ENCODE measurements at regions not wholly inside any gene's neighbourhood (a gene's known extent, or its start where the extent isn't known, plus 50 kb on each side); places are given as distances from the start of the nearest gene placed in this dataset.
"Not testable (repeated sequence)": the region's sequence is repeated elsewhere in the genome, so short reads cannot be mapped to it uniquely, and the experiment has no call there.

- Histone ChIP-seq H2AFZ (ENCODE audit: low read length) (no peak overlapping the region), H3K27me3 (ENCODE audit: insufficient read depth, low read length, poor library complexity, severe bottlenecking) (no peaks in the 10 kb centered on the region), H3K9me2 (replicated peaks; ENCODE audit: low read depth, low read length) (no peaks in the 10 kb centered on the region), H3K79me2 (ENCODE audit: insufficient read depth, low read length) (no peaks in the 10 kb centered on the region), H3K4me1 (ENCODE audit: insufficient read depth, low read length, poor library complexity, severe bottlenecking) (no peaks in the 10 kb centered on the region), H3K4me3 (ENCODE audit: low read length, poor library complexity, severe bottlenecking) (no peak overlapping the region), H3K36me3 (ENCODE audit: insufficient read depth, low read length) (no peaks in the 10 kb centered on the region), H4K20me1 (ENCODE audit: insufficient read depth, low read length, poor library complexity, severe bottlenecking) (no peaks in the 10 kb centered on the region), H3K9ac (ENCODE audit: low read depth, low read length, poor library complexity, severe bottlenecking) (no peak overlapping the region), H3F3A (ENCODE audit: low read depth) (no peaks in the 10 kb centered on the region), H3K9me3 (ENCODE audit: insufficient read depth, low read depth, low read length) (no peaks in the 10 kb centered on the region), H3K4me2 (ENCODE audit: low read depth, low read length, poor library complexity, severe bottlenecking) (no peak overlapping the region)
- TF ChIP-seq EZH2phosphoT487 (IDR thresholded peaks at IDR 0.05; ENCODE audit: borderline replicate concordance) = no peak
- no peak for TF ChIP-seq CTCF (conservative IDR thresholded peaks at IDR 0.05; ENCODE audit: low read length)
These were observed 120.2 kb upstream of the HS3ST2 start for GRCh38 chr16:22693638-22694340.

- no peaks in the 10 kb centered on the region for H3F3A ChIP-seq (ENCODE audit: low read depth)
- no peaks in the 10 kb centered on the region for H3K4me1 ChIP-seq (ENCODE audit: insufficient read depth, low read length, poor library complexity, severe bottlenecking)
- no peak overlapping the region for H2AFZ ChIP-seq (ENCODE audit: low read length)
- no peak for TF ChIP-seq EZH2phosphoT487 (IDR thresholded peaks at IDR 0.05; ENCODE audit: borderline replicate concordance)
- no peak for TF ChIP-seq CTCF (conservative IDR thresholded peaks at IDR 0.05; ENCODE audit: low read length)
- H3K79me2 ChIP-seq (ENCODE audit: insufficient read depth, low read length) = no peaks in the 10 kb centered on the region
- no peaks in the 10 kb centered on the region for H3K27me3 ChIP-seq (ENCODE audit: insufficient read depth, low read length, poor library complexity, severe bottlenecking)
- H3K4me2 ChIP-seq (ENCODE audit: low read depth, low read length, poor library complexity, severe bottlenecking) = no peak overlapping the region
- no peaks in the 10 kb centered on the region for H4K20me1 ChIP-seq (ENCODE audit: insufficient read depth, low read length, poor library complexity, severe bottlenecking)
- H3K36me3 ChIP-seq (ENCODE audit: insufficient read depth, low read length) = no peaks in the 10 kb centered on the region
- no peaks in the 10 kb centered on the region for H3K9me2 ChIP-seq (replicated peaks; ENCODE audit: low read depth, low read length)
- no peak overlapping the region for H3K9ac ChIP-seq (ENCODE audit: low read depth, low read length, poor library complexity, severe bottlenecking)
- no peak overlapping the region for H3K4me3 ChIP-seq (ENCODE audit: low read length, poor library complexity, severe bottlenecking)
- no peaks in the 10 kb centered on the region for H3K9me3 ChIP-seq (ENCODE audit: insufficient read depth, low read depth, low read length)
These were observed 119.0 kb upstream of the HS3ST2 start for GRCh38 chr16:22694887-22695382.

- not testable (repeated sequence) for H3F3A ChIP-seq (ENCODE audit: low read depth); H3K9me3 ChIP-seq (ENCODE audit: insufficient read depth, low read depth, low read length); H3K4me3 ChIP-seq (ENCODE audit: low read length, poor library complexity, severe bottlenecking); H2AFZ ChIP-seq (ENCODE audit: low read length); H3K4me1 ChIP-seq (ENCODE audit: insufficient read depth, low read length, poor library complexity, severe bottlenecking); H3K9me2 ChIP-seq (replicated peaks; ENCODE audit: low read depth, low read length); H3K9ac ChIP-seq (ENCODE audit: low read depth, low read length, poor library complexity, severe bottlenecking); H3K36me3 ChIP-seq (ENCODE audit: insufficient read depth, low read length); H3K4me2 ChIP-seq (ENCODE audit: low read depth, low read length, poor library complexity, severe bottlenecking); H3K79me2 ChIP-seq (ENCODE audit: insufficient read depth, low read length); H3K27me3 ChIP-seq (ENCODE audit: insufficient read depth, low read length, poor library complexity, severe bottlenecking); H4K20me1 ChIP-seq (ENCODE audit: insufficient read depth, low read length, poor library complexity, severe bottlenecking)
These were observed 118.2 kb upstream of the HS3ST2 start for GRCh38 chr16:22695773-22696172.

- Histone ChIP-seq H2AFZ (ENCODE audit: low read length) (no peak overlapping the region), H4K20me1 (ENCODE audit: insufficient read depth, low read length, poor library complexity, severe bottlenecking) (no peaks in the 10 kb centered on the region), H3K79me2 (ENCODE audit: insufficient read depth, low read length) (no peaks in the 10 kb centered on the region), H3K36me3 (ENCODE audit: insufficient read depth, low read length) (no peaks in the 10 kb centered on the region), H3K4me3 (ENCODE audit: low read length, poor library complexity, severe bottlenecking) (no peak overlapping the region), H3F3A (ENCODE audit: low read depth) (no peaks in the 10 kb centered on the region), H3K9ac (ENCODE audit: low read depth, low read length, poor library complexity, severe bottlenecking) (no peak overlapping the region), H3K27me3 (ENCODE audit: insufficient read depth, low read length, poor library complexity, severe bottlenecking) (no peaks in the 10 kb centered on the region), H3K4me1 (ENCODE audit: insufficient read depth, low read length, poor library complexity, severe bottlenecking) (no peaks in the 10 kb centered on the region), H3K9me2 (replicated peaks; ENCODE audit: low read depth, low read length) (no peaks in the 10 kb centered on the region), H3K4me2 (ENCODE audit: low read depth, low read length, poor library complexity, severe bottlenecking) (no peak overlapping the region), H3K9me3 (ENCODE audit: insufficient read depth, low read depth, low read length) (no peaks in the 10 kb centered on the region)
- no peak for TF ChIP-seq CTCF (conservative IDR thresholded peaks at IDR 0.05; ENCODE audit: low read length)
- no peak for TF ChIP-seq EZH2phosphoT487 (IDR thresholded peaks at IDR 0.05; ENCODE audit: borderline replicate concordance)
These were observed 114.6 kb upstream of the HS3ST2 start for GRCh38 chr16:22699356-22699755.

Data from Loucy (cell line).